Tibial nerve (tissue), 4 donors: ENCODE measurements at regions not wholly inside any gene's neighbourhood (a gene's known extent, or its start where the extent isn't known, plus 50 kb on each side); places are given as distances from the start of the nearest gene placed in this dataset.

Experiments used
- EP300 ChIP-seq, 2 donors: sonication (generic); formaldehyde crosslinking; IDR thresholded peaks; one replicate each; pipeline ENCODE4 v1.6.1; 2017; ENCODE audit warnings: antibody characterized with exemption in 2 of 2, mild to moderate bottlenecking in 1 of 2
- POLR2A ChIP-seq, 2 donors: fragments of 450-650 bp; IDR thresholded peaks; one replicate each; pipeline ENCODE4 v1.6.1; 2017; ENCODE audit warnings: antibody characterized with exemption in 2 of 2, mild to moderate bottlenecking in 2 of 2, moderate library complexity in 2 of 2
- TF ChIP-seq, protein P1 (sequence below), 5 experiments: fragments of 200-600 bp in 3 of 5; fragments of 450-650 bp in 2 of 5; sonication (generic) in 3 of 5; IDR thresholded peaks; one replicate each; pipeline ENCODE4 v1.5.1; 2016 to 2019; ENCODE audit warnings: antibody characterized with exemption in 5 of 5, mild to moderate bottlenecking in 3 of 5, moderate library complexity in 2 of 5

DNA sequence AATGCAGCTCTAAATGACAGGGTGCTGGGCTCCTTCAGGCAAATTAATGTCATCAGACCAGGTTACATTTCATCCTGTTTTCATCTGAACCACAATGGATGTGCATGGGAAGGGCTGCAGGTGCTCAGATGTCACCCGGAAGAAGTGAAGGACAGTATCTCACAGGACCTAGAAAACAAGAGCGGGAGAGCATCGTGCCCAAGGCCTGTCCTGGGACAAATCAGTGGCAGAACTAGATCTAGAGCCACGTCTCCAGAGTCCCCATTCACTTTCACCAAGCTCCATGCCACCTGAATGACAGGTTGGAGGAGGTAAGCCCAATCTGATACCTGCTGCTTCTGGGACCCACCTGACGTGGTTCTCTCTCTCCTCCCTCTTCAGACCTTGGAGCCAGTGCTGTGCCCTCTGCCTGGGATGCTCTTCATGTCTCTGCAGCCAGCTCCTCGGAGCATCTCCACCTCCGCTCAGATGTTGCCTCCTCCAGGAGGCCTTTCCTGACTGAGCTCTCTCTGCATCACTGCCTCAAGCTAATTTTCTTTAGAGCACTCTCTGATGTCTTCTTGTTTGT is 77.3 kb downstream of the CPN2 start:
- TF ChIP-seq, protein P1, sequence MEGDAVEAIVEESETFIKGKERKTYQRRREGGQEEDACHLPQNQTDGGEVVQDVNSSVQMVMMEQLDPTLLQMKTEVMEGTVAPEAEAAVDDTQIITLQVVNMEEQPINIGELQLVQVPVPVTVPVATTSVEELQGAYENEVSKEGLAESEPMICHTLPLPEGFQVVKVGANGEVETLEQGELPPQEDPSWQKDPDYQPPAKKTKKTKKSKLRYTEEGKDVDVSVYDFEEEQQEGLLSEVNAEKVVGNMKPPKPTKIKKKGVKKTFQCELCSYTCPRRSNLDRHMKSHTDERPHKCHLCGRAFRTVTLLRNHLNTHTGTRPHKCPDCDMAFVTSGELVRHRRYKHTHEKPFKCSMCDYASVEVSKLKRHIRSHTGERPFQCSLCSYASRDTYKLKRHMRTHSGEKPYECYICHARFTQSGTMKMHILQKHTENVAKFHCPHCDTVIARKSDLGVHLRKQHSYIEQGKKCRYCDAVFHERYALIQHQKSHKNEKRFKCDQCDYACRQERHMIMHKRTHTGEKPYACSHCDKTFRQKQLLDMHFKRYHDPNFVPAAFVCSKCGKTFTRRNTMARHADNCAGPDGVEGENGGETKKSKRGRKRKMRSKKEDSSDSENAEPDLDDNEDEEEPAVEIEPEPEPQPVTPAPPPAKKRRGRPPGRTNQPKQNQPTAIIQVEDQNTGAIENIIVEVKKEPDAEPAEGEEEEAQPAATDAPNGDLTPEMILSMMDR (IDR thresholded peaks at IDR 0.05), result no peak
- TF ChIP-seq POLR2A (IDR thresholded peaks at IDR 0.05) (no peak), EP300 (IDR thresholded peaks at IDR 0.05) (no peak)
